ENCODE measurements at regions not wholly inside any gene's neighbourhood (a gene's known extent, or its start where the extent isn't known, plus 50 kb on each side); places are given as distances from the start of the nearest gene placed in this dataset.

- intact Hi-C loops (cut with DNase I) = no loop called here
- no peak for DNase-seq (ENCODE audit: low spot score)
These were observed 235.6 kb downstream of the ELAVL2 start for GRCh38 chr9:23590276-23591000.

DNA sequence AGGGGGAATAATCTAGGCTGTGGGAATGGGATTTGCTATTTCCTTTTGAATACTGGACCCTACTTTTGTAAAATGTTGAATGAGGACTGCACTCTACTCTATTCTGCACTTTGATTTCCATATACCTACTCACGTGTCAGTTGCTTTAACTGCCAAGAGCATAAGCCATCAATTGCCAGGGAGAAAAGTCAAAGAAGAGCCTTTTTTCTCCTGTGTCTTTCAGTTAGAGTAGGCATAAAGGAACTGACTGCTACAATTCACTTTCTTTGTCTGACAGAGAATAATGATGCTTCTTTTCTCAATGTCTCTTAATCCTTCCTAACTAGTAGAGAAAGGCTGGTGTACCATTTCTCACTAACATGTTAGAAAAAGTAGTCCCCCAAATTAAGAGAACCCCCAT, 231.6 kb downstream of the ELAVL2 start:
- DNase-seq (ENCODE audit: low spot score) = no peak
- intact Hi-C loops (cut with DNase I) = no loop called here

GRCh38 chr9:23596913-23597634, 229.0 kb downstream of the ELAVL2 start:
- intact Hi-C loops (cut with DNase I) = no loop called here
- DNase-seq (ENCODE audit: low spot score) = no peak

DNA sequence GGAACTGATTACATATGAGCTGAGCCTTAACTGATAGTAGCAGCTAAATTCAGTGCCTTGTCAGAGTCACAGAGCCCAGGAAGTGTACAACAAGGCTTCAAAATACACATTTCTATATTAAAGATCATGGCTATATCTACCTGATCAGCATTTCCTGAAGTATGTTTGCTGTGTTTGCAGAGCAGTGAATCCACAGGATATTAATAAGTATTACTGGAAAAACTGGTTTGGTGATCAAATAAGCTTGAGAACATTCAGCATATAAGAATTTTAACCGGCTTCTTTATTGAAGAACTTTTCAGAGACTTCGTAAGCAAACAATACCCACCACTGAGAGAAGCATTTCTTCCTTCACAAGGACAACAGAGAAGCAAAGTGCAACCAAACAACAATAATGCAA, 227.0 kb downstream of the ELAVL2 start:
- no peak for DNase-seq (ENCODE audit: low spot score)
- intact Hi-C loops (cut with DNase I) = no loop called here

GRCh38 chr9:23603311-23603710, 222.7 kb downstream of the ELAVL2 start:
- no peak for DNase-seq (ENCODE audit: low spot score)
- intact Hi-C loops (cut with DNase I) = no loop called here

DNA sequence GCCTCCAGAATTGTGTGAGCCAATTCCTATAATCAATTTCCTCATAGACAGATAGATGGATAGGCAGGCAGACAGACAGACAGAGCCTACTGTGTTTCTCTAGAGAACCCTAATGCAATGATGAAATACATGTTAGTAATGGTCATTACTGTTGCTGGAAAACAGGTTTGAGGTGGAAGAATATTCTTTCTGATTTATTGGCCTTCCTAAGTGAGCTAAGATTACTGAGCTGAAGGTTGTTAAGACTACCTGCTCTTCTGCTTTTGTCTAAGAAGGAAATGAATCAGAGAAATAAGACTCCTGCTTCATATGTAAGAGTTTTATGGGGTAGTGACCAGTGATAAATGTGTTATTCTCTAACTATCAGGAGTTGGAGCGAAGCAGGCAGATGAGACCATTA, 219.9 kb downstream of the ELAVL2 start:
- intact Hi-C loops (cut with DNase I) = no loop called here
- no peak for DNase-seq (ENCODE audit: low spot score)

DNA sequence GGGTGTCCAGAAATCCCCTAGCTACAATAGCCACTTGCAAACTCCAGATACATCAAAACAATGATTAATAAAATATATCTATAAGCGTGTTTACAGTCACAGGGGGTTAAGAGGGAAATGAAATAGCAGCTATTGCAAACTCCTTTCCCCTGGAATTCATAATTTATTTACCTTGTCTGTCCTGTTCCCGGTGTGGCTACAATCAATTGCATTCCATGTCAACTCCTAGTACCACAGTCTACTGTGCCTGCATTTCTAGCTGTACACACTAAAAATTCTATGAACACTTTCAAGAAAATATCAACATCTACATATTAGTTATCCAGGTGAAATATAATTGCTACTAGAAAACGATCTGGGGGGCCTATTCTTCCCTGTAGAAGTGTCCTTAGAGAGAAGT, 217.6 kb downstream of the ELAVL2 start:
- intact Hi-C loops (cut with DNase I) = no loop called here
- no peak for DNase-seq (ENCODE audit: low spot score)

GRCh38 chr9:23611869-23612268, 214.2 kb downstream of the ELAVL2 start:
- intact Hi-C loops (cut with DNase I) = no loop called here

DNA sequence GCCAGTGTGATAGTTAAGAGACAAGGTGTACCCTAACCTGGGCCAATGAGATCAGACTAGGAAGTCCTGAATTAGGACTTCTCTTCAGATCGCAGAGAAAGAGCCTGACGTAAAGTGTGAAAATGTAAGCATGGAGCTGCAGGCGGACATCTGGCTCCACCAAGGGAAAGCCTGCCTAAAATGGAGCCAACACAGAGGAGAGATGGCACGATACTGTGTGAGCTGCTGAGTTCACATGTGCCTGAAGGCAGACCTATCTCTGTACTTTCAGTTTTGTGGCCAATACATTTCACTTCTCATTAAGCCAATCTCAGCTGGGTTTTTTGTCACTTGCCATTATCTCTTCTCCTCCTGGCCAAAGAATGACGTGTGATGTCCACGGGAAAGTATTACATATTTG, 210.5 kb downstream of the ELAVL2 start:
- DNase-seq (ENCODE audit: low spot score) = no peak
- intact Hi-C loops (cut with DNase I) = no loop called here

More at GRCh38 chr9:23611869-23612268, 214.2 kb downstream of the ELAVL2 start:
- no peak for DNase-seq (ENCODE audit: low spot score)

DNA sequence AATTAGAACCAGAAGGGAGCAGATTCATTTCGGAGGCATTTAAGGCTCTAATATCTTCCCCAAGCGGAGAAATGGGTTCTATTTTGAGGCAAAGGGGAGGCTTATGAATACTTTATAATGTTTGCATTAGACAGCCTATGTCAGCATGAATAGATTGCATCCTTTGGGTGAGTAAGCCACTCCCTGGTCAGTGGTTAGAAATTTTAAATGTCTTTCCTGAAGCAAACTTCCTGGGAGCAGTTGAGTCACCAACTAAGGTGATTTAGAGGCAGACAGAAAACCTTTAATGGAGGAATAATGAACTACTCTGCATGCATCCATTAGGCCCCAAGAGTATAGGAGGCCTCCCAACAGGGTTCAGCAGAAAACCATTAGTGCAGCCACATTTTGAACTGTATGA, 204.9 kb downstream of the ELAVL2 start:
- DNase-seq (ENCODE audit: low spot score) = no peak
- intact Hi-C loops (cut with DNase I) = no loop called here

DNA sequence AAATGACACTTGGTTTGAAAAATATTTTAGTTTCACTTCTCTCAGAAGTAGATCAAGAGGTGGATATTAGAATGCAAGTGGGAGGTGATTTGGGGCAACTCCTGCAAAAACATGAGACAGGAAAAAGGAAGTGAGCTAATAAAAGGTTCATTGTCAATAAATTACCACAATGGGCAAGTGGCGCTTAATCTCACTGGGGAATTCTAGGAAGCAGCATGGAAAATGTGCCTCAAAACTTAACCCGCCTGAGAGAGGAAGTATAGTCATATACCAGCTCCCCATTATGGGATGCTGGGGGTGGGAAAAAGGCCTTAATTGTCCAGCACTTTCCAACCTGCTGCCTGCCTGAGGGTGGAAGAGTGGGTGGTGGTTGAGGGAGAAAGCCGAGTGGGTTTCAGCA, 204.1 kb downstream of the ELAVL2 start:
- no peak for DNase-seq (ENCODE audit: low spot score)
- intact Hi-C loops (cut with DNase I) = no loop called here

GRCh38 chr9:23622396-23622795, 203.6 kb downstream of the ELAVL2 start:
- intact Hi-C loops (cut with DNase I) = no loop called here
- no peak for DNase-seq (ENCODE audit: low spot score)

DNA sequence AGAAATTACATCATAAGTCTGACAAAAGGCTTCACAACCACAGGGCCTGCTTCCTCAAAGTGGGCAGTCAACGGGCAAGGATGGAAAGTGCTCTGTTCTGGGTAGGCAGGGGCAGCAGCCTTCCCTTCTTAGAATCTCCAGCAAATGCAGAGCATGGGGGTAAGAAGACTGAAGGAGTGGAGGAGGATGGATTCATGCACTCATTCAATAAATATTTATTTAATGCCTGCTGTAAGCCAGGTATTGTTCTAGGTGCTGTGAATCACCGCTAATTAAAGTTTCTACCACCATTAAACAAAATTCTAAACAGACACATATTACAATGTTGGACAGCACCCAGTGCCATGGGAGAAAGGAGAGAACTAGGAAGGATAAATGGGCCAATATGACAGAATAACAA, 195.6 kb downstream of the ELAVL2 start:
- no peak for DNase-seq (ENCODE audit: low spot score)
- intact Hi-C loops (cut with DNase I) = no loop called here

GRCh38 chr9:23635276-23635675, 190.8 kb downstream of the ELAVL2 start:
- intact Hi-C loops (cut with DNase I) = no loop called here
- no peak for DNase-seq (ENCODE audit: low spot score)

- intact Hi-C loops (cut with DNase I) = no loop called here
These were observed 189.8 kb downstream of the ELAVL2 start for GRCh38 chr9:23636199-23636598.

DNA sequence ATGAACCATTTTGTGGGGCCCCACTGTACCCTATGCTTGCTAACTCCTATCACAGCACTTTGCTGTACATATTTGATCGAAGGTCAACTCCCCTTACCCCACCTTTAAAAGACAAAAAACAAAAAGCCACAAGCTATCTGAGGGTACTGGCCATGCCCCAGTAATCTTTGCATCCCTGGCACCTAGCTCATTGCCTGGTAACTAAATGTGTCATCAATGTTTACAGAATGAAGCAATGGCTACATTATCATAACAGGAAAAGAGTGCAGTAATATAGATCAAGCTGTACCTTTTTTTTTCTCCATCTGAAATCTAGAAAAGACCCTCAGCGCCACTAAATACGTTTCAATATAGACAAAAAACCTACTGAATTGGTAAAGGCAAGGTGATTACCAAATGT, 188.0 kb downstream of the ELAVL2 start:
- DNase-seq (ENCODE audit: low spot score) = no peak
- intact Hi-C loops (cut with DNase I) = no loop called here

More at GRCh38 chr9:23636199-23636598, 189.8 kb downstream of the ELAVL2 start:
- DNase-seq (ENCODE audit: low spot score) = no peak

DNA sequence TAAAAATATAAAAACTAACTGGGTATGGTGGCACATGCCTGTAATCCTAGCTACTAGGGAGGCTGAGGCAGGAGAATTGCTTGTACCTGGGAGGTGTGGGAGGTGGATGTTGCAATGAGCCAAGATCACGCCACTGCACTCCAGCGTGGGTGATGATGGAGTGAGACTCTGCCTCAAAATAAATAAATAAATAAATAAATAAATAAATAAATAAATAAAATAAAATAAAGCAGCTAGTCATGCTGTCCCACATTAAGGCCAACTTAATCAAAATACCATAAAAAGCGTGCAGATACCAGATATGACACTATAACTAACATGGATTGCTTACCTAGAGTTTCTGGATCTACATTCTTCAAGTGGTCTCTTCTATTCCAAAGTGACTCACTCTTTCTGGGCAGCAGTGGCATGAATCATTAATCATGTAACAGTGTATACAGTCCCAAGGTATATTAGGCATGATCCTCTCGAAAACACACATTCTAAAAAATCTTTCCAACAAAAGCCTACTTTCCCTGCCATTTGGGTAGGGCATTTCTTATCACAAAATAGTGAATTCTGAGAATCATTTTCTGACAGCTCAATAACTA, 187.1 kb downstream of the ELAVL2 start:
- intact Hi-C loops (cut with DNase I) = no loop called here
- DNase-seq (ENCODE audit: low spot score) = no peak

Data from posterior vena cava (tissue), 2 donors.